NOMO-1 treated with dmso at 0.1 percent for 144 hours (cell line): ENCODE measurements at regions not wholly inside any gene's neighbourhood (a gene's known extent, or its start where the extent isn't known, plus 50 kb on each side); places are given as distances from the start of the nearest gene placed in this dataset.
"Not testable (repeated sequence)": the region's sequence is repeated elsewhere in the genome, so short reads cannot be mapped to it uniquely, and the experiment has no call there.

Experiments
- DNase-seq: peaks from one replicate; lab custom pipeline; 2025; ENCODE audit not compliant: unreplicated experiment; lab: John Stamatoyannopoulos, UW

DNA sequence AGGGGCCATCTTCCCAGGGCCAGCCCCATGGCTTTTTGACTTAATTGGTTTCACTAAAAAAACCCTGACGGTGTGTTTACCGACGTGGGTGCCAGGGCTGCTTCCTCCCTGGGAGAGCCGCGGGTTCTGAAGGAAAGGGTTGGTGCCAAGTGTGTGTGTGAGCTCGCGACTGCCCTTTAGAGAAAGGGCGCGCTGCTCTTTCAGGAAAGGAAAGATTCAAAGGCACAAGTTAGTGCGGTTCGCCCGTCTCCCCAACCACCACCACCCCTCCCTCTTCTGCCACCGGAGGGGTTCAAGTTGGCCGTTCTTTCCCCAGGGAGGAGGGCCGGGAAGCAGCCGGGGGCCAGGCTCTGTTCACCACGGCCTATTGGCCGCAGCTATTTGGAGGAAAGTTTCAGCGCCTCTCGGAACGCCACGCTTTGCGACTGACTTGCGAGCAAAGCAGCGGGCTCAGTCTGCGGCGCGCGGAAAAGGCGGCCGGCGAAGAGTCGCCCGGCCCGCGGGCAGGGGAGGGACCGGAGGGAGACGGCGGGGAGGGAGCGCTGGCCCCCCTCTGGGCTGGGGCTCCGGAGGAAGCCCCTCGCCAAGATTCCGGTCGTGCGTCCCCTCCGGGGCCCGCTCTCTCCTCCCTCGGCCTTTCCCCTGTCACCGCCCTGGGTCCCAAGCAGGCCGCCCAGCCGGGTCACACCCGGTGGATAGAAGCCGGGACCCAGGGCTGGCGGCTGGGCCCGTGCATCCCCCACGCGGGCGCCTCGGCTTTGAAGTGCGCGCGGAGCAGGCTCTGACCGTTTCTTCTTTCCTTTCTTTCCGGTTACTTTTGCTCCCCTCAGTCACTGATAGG is 165.9 kb upstream of the PPP1R3A start:
- DNase-seq: no peak

DNA sequence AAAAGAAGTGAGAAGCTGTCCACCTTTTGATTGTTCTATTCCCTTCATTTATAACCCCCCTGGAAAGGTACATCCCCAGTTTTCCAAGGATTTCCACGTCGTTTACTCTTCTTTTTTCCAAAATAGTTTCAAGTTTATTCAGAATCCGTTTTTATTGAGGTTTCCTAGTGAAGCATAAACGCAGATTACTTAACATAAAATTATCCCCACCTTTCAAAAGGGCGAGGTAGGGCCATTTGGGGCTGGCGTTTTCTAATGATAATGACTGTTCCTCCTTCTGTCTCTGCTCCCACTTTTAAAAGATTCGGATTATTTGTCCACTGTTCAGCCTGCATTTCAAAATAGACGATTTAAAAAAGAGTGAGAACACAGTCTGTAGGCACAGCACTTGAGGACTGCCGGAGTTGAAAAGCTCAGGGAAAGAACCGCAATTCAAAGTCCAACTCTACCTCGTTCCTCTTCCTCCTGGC is 165.2 kb upstream of the PPP1R3A start:
- no peak for DNase-seq

DNA sequence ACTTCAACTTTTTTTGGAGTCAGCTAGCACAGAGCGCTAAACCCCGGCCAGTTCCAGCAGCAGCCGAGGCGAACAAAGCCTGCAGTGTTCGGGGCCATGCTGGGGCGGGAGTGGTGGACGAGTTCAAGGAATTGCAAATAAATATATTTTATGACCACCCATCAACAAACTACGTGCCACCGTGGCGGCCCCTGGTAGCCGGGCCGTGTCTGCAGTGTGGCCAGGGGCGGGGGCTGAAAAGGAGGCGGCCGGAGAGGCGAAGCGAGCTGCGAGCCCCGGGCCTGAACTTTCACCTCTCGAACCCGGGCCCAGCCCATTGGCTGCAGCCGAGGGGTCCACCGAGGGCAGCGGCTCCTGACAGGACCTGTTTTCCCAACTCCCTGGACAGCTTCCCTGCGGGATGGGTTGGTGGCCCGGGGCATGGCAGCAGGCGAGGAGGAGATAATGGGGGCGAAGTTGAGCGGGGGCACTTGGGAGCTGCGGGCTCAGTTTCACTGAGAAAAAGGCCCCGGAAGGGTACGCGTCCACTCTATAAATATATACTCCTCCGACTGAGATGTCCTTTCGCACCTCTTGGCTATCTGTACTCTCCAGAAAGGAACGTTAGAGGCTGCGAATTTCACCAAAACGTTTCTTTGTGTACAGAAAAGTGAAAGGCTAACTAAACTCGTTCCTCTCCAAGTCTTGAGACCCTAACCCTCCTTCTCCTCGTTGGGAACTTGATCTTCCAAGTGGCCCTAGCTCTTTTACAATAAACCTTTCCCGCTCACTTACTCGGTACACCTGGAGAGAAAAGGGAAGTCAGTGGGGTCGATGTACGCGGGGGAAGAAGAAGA is 164.6 kb upstream of the PPP1R3A start:
- DNase-seq: no peak

DNA sequence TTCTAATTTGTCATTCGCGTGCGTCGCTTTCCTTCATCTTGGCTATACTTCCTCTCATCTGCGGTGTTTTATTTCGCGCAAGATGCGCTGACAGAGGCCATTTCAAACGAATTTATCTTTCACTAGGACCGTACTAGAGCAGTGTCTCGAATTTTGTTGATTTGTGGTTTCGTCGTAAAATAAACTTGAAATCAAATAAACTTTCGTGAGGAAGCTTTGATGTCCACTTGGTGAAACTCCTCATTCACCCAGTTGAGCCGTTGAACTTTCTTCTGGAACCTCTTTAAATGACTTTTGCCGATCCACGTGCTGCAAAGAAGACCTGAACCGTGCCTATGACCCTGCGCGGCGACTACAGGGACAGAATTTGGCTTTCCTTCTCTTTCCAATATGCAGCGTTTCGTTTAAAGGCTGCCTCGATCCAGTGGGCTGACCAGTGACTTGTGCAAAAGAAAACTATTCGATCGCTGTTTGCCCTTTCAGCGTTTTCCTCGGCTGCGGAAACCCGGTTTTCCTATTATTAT is 163.9 kb upstream of the PPP1R3A start:
- no peak for DNase-seq

DNA sequence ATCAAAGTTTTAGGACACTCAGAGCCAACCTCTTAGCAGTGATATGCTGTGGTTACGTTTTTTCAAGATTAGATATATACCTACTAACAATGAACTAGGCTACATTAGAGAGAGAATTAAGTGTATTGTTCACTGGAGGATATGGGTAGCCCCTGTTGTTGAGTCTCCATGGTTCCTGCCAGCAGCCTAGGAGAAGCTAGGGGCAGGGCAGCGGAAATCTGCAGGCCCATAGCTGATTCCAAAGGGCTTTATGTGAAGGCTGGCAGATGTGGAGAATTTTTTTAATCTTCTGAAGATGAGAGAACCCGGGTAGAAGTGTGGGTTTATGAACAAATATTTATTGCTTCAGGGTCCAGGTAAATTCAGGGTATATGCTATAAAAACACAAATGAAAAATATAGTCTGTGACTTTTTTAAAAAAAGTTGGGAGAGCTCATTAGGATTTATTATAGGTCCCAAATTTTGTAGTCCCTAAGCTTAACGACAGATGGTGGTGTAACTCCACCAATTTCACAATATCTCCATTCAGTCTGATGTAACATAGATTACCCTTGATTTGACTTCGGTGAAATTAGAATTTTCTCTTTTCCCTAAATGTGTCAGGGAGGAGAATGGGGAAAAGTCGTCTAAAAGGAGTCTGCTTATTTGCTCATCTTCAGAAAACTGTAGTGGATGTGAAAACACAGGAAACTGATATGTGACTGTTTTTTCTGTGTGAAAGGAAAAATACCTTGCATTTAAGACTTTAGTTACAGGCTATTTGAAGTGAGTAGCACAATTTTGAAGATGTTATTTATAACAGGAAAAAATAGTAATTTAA is 163.0 kb upstream of the PPP1R3A start:
- no peak for DNase-seq

DNA sequence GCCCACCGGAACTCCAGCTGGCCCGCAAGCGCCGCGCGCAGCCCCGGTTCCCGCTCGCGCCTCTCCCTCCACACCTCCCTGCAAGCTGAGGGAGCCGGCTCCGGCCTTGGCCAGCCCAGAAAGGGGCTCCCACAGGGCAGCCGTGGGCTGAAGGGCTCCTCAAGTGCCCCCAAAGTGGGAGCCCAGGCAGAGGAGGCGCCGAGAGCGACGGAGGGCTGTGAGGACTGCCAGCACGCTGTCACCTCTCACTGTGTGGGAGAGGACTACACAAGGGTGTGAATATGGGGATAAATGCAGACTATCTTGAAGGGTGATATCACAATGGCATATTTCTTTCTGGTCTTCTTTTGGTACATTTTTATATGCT is 158.3 kb upstream of the PPP1R3A start:
- not testable (repeated sequence) for DNase-seq

DNA sequence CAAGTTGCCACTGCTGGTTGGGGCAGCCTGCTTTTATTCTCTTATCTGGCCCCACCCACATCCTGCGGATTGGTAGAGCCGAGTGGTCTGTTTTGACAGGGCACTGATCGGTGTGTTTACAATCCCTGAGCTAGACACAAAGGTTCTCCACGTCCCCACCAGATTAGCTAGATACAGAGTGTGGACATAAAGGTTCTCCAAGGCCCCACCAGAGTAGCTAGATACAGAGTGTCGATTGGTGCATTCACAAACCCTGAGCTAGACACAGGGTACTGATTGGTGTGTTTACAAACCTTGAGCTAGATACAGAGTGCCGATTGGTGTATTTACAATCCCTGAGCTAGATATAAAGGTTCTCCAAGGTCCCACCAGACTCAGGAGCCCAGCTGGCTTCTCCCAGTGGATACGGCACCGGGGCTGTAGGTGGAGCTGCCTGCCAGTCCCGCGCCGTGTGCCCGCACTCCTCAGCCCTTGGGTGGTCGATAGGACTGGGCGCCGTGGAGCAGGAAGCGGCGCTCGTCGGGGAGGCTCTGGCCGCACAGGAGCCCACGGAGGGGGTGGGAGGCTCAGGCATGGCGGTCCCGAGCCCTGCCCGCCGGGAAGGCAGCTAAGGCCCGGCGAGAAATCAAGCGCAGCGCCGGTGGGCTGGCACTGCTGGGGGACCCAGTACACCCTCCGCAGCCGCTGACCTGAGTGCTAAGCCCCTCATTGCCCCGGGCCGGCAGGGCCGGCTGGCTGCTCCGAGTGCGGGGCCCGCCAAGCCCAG is 157.8 kb upstream of the PPP1R3A start:
- not testable (repeated sequence) for DNase-seq

DNA sequence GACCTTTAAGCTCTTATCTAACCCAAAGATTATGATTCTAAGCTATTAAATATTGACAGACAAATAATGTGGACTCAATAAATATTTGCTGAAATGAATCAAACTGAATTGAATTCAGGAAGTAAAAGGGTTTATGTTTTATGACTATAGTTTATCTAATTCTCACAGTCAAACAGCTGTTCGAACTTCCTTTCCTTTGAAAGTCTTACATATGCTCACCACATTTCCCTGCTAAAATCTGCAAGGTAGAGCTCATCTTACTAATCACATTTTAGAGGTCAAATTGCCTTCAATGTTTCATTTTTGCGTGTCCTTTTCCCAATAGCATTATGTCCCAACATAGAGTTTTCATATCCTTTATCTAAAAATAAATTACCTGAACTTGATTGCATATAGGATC is 154.9 kb upstream of the PPP1R3A start:
- DNase-seq: no peak

DNA sequence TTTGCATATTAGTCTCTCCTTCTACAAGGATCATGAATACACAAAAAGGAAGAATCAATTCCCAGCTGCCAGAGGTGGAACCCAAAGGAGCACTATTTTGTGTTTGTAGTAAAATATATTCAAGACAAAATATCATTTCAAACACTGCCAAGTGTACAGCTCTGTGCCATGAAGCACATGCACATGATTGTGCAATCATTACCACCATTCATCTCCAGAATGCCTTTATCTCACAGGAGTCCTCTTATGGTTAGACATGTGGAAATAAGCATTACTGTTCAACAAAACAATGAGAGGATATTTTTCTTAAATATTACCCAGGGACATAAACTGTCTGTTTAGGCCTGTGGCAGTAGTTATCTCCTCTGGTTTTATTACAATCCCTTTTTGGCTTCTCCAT is 151.4 kb upstream of the PPP1R3A start:
- no peak for DNase-seq

DNA sequence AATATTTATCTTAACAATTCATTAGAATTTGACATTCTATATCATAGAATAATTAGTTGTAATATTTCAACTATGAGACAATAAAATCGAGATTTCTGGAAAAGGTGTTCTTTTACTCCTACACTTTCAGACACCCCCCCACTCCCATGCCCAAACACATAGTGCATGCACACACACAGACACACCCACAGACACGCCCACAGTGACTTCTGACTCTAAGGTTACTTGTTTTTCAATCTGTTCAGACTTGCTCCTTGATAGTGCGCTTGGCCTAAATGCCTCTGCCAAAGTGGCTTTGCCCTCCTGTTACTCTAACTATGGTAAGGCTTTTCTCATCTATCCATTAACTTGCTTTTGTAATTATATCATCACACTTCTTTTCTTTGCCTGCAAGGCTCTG is 144.0 kb upstream of the PPP1R3A start:
- no peak for DNase-seq

DNA sequence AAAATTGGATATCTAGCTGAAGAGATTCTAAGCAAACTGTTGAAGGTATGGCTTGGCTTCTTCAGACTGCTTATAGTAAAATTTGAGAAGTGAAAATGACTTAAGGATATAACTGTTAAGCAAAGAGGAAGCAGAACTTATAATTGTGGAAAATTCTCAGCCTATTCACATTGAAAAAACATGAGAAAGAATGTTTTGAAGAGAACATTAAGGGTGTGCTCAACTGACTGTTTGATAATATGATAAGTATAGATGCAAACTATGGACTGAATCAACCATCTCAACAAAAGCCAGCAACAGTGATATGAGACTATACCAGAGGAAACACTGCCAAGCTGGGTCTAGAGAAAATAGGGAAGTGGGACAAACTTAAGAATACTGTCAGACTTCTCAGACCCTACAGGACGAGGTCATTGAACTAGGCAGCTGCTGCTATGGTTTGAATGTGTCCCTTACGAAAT is 133.1 kb upstream of the PPP1R3A start:
- DNase-seq: peak; percentile 77

DNA sequence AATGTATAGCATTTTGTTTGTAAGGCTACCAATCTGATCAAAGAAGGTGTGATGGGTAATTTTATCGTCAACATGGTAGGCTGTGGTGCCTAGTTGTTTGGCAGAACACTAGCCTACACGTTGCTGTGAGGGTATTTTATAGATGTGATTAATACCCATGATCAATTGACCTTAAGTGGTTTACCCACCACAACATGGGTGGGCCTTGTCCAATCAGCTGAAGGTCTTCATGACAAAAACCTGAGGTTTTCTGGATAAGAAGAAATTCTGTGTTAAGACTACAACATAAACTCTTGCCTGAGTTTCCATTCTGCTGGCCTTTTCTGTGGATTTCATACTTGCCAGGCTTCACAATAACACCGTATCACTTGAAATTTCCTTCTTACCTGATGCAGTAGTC is 131.8 kb upstream of the PPP1R3A start:
- DNase-seq: no peak

DNA sequence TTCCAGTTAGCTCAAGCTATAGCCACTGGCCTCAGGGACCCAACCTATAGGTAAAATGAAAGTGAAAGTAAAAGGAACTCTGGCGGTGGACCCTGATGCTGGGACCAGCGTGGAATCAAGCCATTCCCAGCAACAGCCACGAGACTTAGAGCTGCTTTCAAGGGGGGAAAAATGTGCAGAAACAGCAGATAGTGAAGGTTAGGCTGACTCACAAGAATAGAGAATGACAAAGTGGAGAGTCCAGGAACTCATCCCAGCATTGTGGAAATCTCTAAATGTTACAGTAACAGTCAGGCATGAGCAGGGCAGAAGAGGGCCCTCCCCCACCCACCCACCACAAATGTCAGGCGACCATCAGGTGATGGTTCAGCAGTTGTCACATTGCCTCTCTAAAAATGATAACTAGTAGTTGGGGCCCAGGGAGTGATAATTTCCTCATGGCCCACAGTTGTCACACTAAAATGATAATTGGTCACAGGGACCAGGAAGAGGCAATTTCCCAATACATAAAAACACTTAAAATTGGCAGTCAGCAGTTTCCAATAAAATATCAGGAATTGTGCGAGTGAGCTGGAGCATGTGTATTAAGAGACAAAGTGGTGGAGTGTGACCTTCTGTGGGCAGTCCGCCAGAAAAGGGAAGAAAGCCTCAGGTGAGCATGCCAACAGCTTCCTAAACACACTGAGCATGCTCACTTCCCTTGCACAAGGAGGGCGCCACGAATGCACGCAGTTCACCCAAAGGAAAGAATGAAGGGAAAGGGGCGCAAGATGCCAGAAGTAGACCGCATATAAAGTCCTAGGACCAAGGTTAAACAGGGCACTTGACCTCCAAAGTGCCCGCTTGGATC is 129.8 kb upstream of the PPP1R3A start:
- DNase-seq: no peak

DNA sequence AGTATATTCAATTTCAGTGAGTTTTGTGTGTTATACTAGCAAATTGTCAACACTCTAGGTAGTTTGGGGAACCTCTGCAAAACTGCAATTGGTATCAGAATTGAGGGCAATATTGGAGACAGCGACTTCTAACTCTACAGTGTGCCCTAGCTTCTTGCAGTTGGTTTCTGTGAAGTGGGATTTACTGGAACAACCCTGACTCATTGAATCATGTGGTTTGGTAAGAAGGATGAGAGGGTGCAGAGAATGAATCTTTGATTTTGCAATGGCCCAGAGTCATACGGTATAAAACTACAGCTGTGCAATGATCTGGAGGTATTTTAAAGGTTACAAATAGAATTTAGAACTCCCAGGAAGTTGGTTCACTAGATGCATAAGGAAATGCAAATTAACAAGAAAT is 129.1 kb upstream of the PPP1R3A start:
- no peak for DNase-seq

DNA sequence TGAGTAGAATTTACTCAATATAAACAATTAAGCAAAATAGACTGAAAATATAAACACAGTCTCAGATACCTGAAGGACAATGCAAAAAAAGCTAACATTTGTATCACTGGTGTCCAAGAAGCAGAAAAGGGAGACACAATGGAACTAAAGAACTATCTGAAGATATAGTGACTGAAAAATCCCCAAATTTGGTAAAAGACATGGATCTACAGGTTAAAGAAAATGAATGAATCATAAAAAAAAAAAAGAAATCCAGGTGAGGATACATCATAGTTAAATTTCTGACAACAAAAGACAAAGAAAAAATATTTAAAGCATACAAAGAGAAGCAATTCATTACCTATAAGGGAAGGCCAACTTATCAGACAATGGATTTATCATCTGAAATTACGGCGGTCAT is 114.7 kb upstream of the PPP1R3A start:
- DNase-seq: no peak

DNA sequence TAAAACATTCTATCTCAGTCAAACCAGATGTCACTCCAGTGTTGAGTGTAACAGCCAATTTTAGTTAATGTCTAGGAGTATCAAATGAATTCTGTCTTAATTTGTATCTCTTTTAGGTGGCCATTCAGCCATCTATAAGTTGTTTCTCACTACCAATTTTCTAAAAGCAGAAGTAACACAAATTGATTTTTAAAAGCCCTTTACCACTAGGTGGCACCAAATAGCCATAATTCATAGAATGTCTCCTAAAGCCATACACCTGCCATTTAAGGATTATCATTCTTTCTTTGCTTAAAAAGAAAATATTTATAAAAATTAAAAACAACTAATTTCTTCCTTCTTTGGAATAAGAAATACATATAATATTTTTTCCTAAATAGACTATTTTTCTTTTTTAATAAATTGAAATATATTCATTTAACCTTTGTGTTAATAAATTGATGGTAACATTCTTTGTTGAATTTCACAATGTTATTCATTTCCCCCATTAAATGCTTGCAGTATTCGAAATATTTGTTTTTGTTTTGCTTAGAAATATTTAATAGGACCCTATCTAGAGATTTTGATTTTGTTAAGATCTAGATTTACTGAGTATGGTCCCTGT is 107.8 kb upstream of the PPP1R3A start:
- DNase-seq: no peak

DNA sequence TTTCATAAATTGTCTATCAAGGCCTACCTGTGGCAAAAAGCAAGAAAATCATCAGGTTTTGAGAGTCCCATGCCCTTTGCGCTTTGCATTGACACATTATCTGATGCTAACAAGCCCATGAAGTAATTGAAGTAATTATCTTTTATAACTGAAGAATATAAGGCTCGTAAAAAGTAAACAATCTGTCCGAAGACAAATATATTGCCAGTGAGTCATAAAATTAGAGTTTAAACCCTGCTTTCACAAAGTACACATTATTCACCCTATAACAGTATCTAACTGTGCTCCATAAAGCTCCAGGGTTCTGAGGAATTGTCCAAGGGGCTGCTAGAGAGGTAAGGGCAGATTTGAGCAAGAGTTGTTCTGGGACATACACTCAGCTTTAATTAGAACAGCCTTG is 102.3 kb upstream of the PPP1R3A start:
- no peak for DNase-seq

DNA sequence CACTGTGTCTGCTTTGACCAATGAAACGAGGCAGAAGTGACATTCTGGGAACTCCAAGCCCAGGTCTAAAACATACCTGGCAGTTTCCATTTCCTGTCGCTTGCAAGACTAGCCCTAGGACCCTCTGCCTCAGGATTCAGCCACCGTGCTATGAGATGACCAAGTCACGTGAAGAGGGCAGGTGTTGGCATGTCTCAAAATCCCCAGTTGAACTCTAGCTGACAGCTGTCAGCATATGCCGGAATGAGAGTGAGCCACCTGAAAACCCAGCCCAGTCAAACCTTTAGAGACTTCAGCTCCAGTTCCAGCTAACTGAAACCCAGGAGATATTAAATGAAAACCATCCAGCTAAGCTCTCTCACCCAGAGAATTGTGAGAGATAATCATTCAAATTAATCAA is 89.9 kb upstream of the PPP1R3A start:
- no peak for DNase-seq

DNA sequence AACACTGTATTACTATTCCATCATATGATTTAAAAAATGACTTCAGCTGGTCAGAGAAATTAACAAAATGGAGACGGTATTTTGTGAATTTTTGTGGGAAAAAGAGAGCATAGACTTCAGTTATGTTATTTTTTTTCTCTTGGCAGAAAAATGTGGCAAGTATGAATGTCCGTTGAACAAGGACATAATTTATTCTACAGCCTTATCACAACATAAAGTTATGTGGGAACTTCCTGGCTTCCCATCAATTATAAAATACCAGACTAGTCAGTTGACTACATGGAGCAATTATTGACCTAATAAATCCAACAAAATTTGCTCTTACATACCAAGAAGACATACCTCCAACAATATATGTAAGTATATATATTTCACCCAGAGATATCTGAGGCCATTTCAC is 88.6 kb upstream of the PPP1R3A start:
- DNase-seq: no peak
